ENCODE measurements at regions not wholly inside any gene's neighbourhood (a gene's known extent, or its start where the extent isn't known, plus 50 kb on each side); places are given as distances from the start of the nearest gene placed in this dataset.

GRCh38 chr7:86248977-86249376 is 394.7 kb upstream of the GRM3 start:
- TF ChIP-seq POLR2A (IDR thresholded peaks at IDR 0.05): no peak
- TF ChIP-seq, protein P1, sequence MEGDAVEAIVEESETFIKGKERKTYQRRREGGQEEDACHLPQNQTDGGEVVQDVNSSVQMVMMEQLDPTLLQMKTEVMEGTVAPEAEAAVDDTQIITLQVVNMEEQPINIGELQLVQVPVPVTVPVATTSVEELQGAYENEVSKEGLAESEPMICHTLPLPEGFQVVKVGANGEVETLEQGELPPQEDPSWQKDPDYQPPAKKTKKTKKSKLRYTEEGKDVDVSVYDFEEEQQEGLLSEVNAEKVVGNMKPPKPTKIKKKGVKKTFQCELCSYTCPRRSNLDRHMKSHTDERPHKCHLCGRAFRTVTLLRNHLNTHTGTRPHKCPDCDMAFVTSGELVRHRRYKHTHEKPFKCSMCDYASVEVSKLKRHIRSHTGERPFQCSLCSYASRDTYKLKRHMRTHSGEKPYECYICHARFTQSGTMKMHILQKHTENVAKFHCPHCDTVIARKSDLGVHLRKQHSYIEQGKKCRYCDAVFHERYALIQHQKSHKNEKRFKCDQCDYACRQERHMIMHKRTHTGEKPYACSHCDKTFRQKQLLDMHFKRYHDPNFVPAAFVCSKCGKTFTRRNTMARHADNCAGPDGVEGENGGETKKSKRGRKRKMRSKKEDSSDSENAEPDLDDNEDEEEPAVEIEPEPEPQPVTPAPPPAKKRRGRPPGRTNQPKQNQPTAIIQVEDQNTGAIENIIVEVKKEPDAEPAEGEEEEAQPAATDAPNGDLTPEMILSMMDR (IDR thresholded peaks at IDR 0.05): no peak

Data from breast epithelium (tissue), 3 donors.